ENCODE measurements at regions not wholly inside any gene's neighbourhood (a gene's known extent, or its start where the extent isn't known, plus 50 kb on each side); places are given as distances from the start of the nearest gene placed in this dataset.

DNA sequence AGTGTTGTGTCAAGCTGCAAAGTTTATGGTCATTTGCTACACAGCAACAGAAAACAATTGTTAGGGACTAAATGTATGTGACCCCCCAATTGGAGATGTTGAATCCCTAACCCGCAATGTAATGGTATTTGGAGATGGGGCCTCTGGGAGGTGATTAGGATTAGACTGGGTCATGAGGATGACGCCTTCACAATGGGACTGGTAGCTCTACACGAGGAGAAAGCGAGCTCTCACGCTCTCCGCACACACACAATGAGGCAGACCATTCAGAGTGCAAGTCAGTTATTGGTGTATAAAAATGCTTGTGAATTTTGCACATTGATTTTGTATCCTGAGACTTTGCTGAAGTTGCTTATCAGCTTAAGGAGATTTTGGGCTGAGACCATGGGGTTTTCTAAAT is 116.9 kb upstream of the NSMCE3 start:
- TF ChIP-seq POLR2A (IDR thresholded peaks at IDR 0.05) (no peak), POLR2AphosphoS5 (IDR thresholded peaks at IDR 0.05) (no peak), EP300 (IDR thresholded peaks at IDR 0.05) (no peak)
- TF ChIP-seq, protein P1, sequence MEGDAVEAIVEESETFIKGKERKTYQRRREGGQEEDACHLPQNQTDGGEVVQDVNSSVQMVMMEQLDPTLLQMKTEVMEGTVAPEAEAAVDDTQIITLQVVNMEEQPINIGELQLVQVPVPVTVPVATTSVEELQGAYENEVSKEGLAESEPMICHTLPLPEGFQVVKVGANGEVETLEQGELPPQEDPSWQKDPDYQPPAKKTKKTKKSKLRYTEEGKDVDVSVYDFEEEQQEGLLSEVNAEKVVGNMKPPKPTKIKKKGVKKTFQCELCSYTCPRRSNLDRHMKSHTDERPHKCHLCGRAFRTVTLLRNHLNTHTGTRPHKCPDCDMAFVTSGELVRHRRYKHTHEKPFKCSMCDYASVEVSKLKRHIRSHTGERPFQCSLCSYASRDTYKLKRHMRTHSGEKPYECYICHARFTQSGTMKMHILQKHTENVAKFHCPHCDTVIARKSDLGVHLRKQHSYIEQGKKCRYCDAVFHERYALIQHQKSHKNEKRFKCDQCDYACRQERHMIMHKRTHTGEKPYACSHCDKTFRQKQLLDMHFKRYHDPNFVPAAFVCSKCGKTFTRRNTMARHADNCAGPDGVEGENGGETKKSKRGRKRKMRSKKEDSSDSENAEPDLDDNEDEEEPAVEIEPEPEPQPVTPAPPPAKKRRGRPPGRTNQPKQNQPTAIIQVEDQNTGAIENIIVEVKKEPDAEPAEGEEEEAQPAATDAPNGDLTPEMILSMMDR (IDR thresholded peaks at IDR 0.05), result no peak
- Histone ChIP-seq H3K4me1 (no peaks in the 10 kb centered on the region), H3K9me3 (peaks cover 0 to 3% (median 0%) of the 10 kb centered on the region in 4 donors), H3K27ac (no peak overlapping the region), H3K36me3 (no peaks in the 10 kb centered on the region), H3K4me3 (no peak overlapping the region), H3K27me3 (no peaks in the 10 kb centered on the region)
- 91 to 92% methylated on average over 6 of the region's 6 CpGs for WGBS, 2 donors
- DNase-seq, result no peak
- intact Hi-C loops (cut with DNase I), result no loop called here

DNA sequence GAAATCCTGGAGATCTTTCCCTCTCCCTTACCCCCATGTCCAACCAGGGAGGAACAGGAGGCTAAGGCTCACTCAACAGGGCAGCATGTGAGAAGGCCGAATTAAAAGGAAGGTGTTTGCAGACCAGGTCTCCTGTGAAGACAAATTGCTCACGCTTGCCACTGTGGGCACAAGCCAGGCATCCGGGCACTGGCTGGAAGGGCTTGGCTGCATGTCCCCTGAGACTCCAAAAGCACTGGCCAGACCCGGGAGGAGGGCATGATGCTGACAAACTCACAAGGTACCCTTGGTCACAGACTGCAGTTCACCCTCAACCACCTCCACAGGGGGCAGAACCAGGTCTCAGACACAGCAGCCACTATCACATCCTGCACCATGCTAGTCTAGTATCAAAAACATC is 113.7 kb upstream of the NSMCE3 start:
- H3K4me3 ChIP-seq, result no peak overlapping the region
- H3K4me1 ChIP-seq, result no peaks in the 10 kb centered on the region
- intact Hi-C loops (cut with DNase I), result loop anchor here (2.0 kb wide), 1 partner anchor 99 kb away; no protein-coding TSS in a partner anchor
- 81 to 90% methylated on average over 4 of the region's 4 CpGs for WGBS, 2 donors
- DNase-seq, result no peak
- H3K36me3 ChIP-seq, result no peaks in the 10 kb centered on the region
- TF ChIP-seq POLR2A (IDR thresholded peaks at IDR 0.05) (no peak), POLR2AphosphoS5 (IDR thresholded peaks at IDR 0.05) (no peak), EP300 (IDR thresholded peaks at IDR 0.05) (no peak)
- TF ChIP-seq, protein P1 (IDR thresholded peaks at IDR 0.05), result no peak
- no peak overlapping the region for H3K27ac ChIP-seq
- no peaks in the 10 kb centered on the region for H3K9me3 ChIP-seq
- H3K27me3 ChIP-seq, result no peaks in the 10 kb centered on the region

DNA sequence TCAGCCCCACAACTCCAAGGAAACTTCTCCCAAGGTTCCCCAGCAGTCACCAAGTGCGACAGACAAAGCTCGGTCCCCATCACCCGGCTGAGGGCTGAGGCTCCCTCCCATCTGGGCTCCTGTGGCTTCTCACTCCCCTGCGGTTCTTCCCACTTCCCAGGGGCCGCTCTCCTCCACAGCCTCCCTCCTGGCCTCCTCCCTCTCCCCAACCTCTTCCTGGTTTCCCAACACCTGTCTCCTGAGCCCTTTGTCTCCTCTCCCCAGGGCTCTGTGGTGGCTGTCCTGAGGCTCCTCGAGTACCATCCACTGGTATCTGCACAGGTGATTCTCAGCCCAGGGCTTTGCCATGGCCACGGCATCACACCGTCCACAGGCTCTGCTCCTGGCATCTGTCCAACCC is 113.2 kb upstream of the NSMCE3 start:
- H3K4me1 ChIP-seq, result no peaks in the 10 kb centered on the region
- intact Hi-C loops (cut with DNase I), result loop anchor here (2.0 kb wide), 1 partner anchor 100 kb away; no protein-coding TSS in a partner anchor
- no peak overlapping the region for H3K4me3 ChIP-seq
- H3K27ac ChIP-seq, result no peak overlapping the region
- WGBS, 2 donors, result 69 to 86% methylated on average over 8 of the region's 8 CpGs
- no peak for TF ChIP-seq POLR2AphosphoS5 (IDR thresholded peaks at IDR 0.05)
- TF ChIP-seq, protein P1 (IDR thresholded peaks at IDR 0.05), result no peak
- TF ChIP-seq EP300 (IDR thresholded peaks at IDR 0.05), result no peak
- no peak for TF ChIP-seq POLR2A (IDR thresholded peaks at IDR 0.05)
- H3K36me3 ChIP-seq, result no peaks in the 10 kb centered on the region
- no peak for DNase-seq
- H3K9me3 ChIP-seq, result no peaks in the 10 kb centered on the region
- H3K27me3 ChIP-seq, result no peaks in the 10 kb centered on the region

DNA sequence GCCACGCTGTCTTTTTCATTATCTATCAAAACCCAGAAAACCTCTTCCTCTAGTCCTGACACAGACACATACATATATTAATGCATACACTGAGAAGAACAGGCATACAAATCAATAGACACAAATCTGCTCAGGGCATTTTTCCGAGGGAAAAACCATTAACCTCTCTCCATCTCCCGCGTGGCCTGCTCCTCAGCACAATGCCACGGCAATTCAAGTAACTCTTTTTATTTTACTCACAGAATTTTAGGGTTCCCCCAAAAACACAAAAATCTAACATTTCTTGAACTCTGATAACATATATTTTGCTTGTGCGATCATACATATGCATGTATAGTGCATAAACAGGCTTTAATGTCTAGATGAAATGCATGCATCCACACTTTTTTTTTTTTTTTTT is 110.8 kb upstream of the NSMCE3 start:
- H3K27ac ChIP-seq, result no peak overlapping the region
- H3K4me3 ChIP-seq, result no peak overlapping the region
- DNase-seq, result no peak
- H3K36me3 ChIP-seq, result no peaks in the 10 kb centered on the region
- H3K27me3 ChIP-seq, result no peaks in the 10 kb centered on the region
- H3K9me3 ChIP-seq, result no peaks in the 10 kb centered on the region
- intact Hi-C loops (cut with DNase I), result no loop called here
- H3K4me1 ChIP-seq, result no peaks in the 10 kb centered on the region
- 93 to 96% methylated on average over 6 of the region's 6 CpGs for WGBS, 2 donors
- no peak for TF ChIP-seq EP300 (IDR thresholded peaks at IDR 0.05)
- TF ChIP-seq, protein P1 (IDR thresholded peaks at IDR 0.05), result no peak

DNA sequence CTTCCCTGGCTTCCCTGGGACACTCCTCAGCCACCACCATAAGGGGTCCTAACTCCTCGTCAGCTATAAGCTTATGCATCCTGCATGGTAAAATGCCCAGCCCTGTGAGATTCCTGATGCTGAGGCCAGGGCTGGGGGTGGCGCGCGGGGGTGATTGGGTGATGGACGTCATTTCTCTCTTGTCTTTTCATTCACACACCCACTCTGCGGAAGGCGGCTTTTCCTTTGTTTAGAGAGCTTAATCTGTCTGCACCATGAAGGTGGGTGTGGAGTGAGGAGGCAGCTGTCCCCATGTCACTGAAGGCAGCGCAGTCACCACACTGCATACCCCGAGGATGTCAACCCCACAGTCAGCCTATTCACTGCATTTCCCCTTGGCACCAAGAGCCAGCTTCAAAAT is 110.0 kb upstream of the NSMCE3 start:
- whole genome bisulfite sequencing, 2 donors, result 86% methylated on average over 9 of the region's 9 CpGs
- Histone ChIP-seq H3K36me3 (no peaks in the 10 kb centered on the region), H3K9me3 (no peaks in the 10 kb centered on the region), H3K4me3 (no peak overlapping the region), H3K4me1 (no peaks in the 10 kb centered on the region), H3K27ac (no peak overlapping the region), H3K27me3 (no peaks in the 10 kb centered on the region)
- intact Hi-C loops (cut with DNase I), result no loop called here
- no peak for TF ChIP-seq POLR2A (IDR thresholded peaks at IDR 0.05)
- TF ChIP-seq POLR2AphosphoS5 (IDR thresholded peaks at IDR 0.05), result no peak
- TF ChIP-seq EP300 (IDR thresholded peaks at IDR 0.05), result no peak
- TF ChIP-seq, protein P1 (IDR thresholded peaks at IDR 0.05), result no peak
- no peak for DNase-seq

All from sigmoid colon (tissue), 6 donors.